ENCODE measurements at regions not wholly inside any gene's neighbourhood (a gene's known extent, or its start where the extent isn't known, plus 50 kb on each side); places are given as distances from the start of the nearest gene placed in this dataset.
"Not testable (repeated sequence)": the region's sequence is repeated elsewhere in the genome, so short reads cannot be mapped to it uniquely, and the experiment has no call there.

- 47% methylated on average over 2 of the region's 2 CpGs for WGBS (ENCODE audit: insufficient coverage)
- no peaks in the 10 kb centered on the region for H3K36me3 ChIP-seq (ENCODE audit: control insufficient read depth, insufficient read depth, low read length)
- ATAC-seq (no peak), DNase-seq (no peak)
- Mint-ChIP-seq H3K27ac (no peak overlapping the region), H3K27me3 (ENCODE audit: low read depth in 2 of 2) (no peaks in the 10 kb centered on the region), H3K4me1 (peaks cover 0 to 6% of the 10 kb centered on the region in 2 donors), H3K9me3 (peaks cover 3 to 5% of the 10 kb centered on the region in 2 donors), H3K4me3 (no peak overlapping the region), H3K36me3 (no peaks in the 10 kb centered on the region)
- no peaks in the 10 kb centered on the region for H3K27me3 ChIP-seq (ENCODE audit: control insufficient read depth, insufficient read depth, low read length)
- no peak overlapping the region for H3K4me3 ChIP-seq (ENCODE audit: low read length)
- H3K9me3 ChIP-seq (ENCODE audit: control insufficient read depth, insufficient read depth, low read length) = peaks cover 3% of the 10 kb centered on the region
- no peak for TF ChIP-seq CTCF (IDR thresholded peaks at IDR 0.05)
- intact Hi-C loops (cut with micrococcal nuclease) = no loop called here
- no peak overlapping the region for H3K27ac ChIP-seq (ENCODE audit: low read length)
- no peaks in the 10 kb centered on the region for H3K4me1 ChIP-seq (ENCODE audit: control insufficient read depth, insufficient read depth, low read length)
Observed at GRCh38 chr9:74056023-74056422, 441.1 kb upstream of the RORB start.

GRCh38 chr9:74057051-74057450 lies 440.1 kb upstream of the RORB start:
- ATAC-seq; intact Hi-C loops (cut with micrococcal nuclease): not testable (repeated sequence)

GRCh38 chr9:74064702-74065101 lies 432.4 kb upstream of the RORB start:
- Histone ChIP-seq H3K36me3 (ENCODE audit: control insufficient read depth, insufficient read depth, low read length) (no peaks in the 10 kb centered on the region), H3K27me3 (ENCODE audit: control insufficient read depth, insufficient read depth, low read length) (no peaks in the 10 kb centered on the region), H3K27ac (ENCODE audit: low read length) (no peak overlapping the region), H3K4me3 (ENCODE audit: low read length) (no peak overlapping the region), H3K4me1 (ENCODE audit: control insufficient read depth, insufficient read depth, low read length) (no peaks in the 10 kb centered on the region), H3K9me3 (ENCODE audit: control insufficient read depth, insufficient read depth, low read length) (no peaks in the 10 kb centered on the region)
- H3K9me3 Mint-ChIP-seq = peaks cover 0 to 8% of the 10 kb centered on the region in 2 donors
- intact Hi-C loops (cut with micrococcal nuclease) = no loop called here
- DNase-seq (no peak), ATAC-seq (no peak)
- H3K4me3 Mint-ChIP-seq = no peak overlapping the region
- H3K36me3 Mint-ChIP-seq = no peaks in the 10 kb centered on the region
- TF ChIP-seq CTCF (IDR thresholded peaks at IDR 0.05) = no peak
- no peaks in the 10 kb centered on the region for H3K27me3 Mint-ChIP-seq (ENCODE audit: low read depth in 2 of 2)
- no peak overlapping the region for H3K27ac Mint-ChIP-seq
- no CpG with 5 or more reads among the region's 2 CpGs for WGBS (ENCODE audit: insufficient coverage)
- no peaks in the 10 kb centered on the region for H3K4me1 Mint-ChIP-seq

More at GRCh38 chr9:74057051-74057450, 440.1 kb upstream of the RORB start:
- H3K9me3 ChIP-seq (ENCODE audit: control insufficient read depth, insufficient read depth, low read length); H3K27me3 Mint-ChIP-seq (ENCODE audit: low read depth in 2 of 2); H3K36me3 Mint-ChIP-seq; H3K4me1 Mint-ChIP-seq; DNase-seq; H3K27ac ChIP-seq (ENCODE audit: low read length); H3K36me3 ChIP-seq (ENCODE audit: control insufficient read depth, insufficient read depth, low read length); H3K27ac Mint-ChIP-seq; H3K4me3 ChIP-seq (ENCODE audit: low read length); H3K4me1 ChIP-seq (ENCODE audit: control insufficient read depth, insufficient read depth, low read length); H3K4me3 Mint-ChIP-seq; H3K27me3 ChIP-seq (ENCODE audit: control insufficient read depth, insufficient read depth, low read length); H3K9me3 Mint-ChIP-seq: not testable (repeated sequence)

- H3K27me3 ChIP-seq (ENCODE audit: control insufficient read depth, insufficient read depth, low read length) = no peaks in the 10 kb centered on the region
- TF ChIP-seq CTCF (IDR thresholded peaks at IDR 0.05) = no peak
- WGBS (ENCODE audit: insufficient coverage) = 17% methylated on average over 1 of the region's 2 CpGs
- H3K27me3 Mint-ChIP-seq (ENCODE audit: low read depth in 2 of 2) = no peaks in the 10 kb centered on the region
- peaks cover under 1% of the 10 kb centered on the region for H3K36me3 Mint-ChIP-seq
- H3K4me3 ChIP-seq (ENCODE audit: low read length) = no peak overlapping the region
- no peaks in the 10 kb centered on the region for H3K9me3 ChIP-seq (ENCODE audit: control insufficient read depth, insufficient read depth, low read length)
- H3K27ac ChIP-seq (ENCODE audit: low read length) = no peak overlapping the region
- intact Hi-C loops (cut with micrococcal nuclease) = no loop called here
- no peak overlapping the region for H3K27ac Mint-ChIP-seq
- no peaks in the 10 kb centered on the region for H3K4me1 Mint-ChIP-seq
- DNase-seq (no peak), ATAC-seq (no peak)
- no peak overlapping the region for H3K4me3 Mint-ChIP-seq
- no peaks in the 10 kb centered on the region for H3K4me1 ChIP-seq (ENCODE audit: control insufficient read depth, insufficient read depth, low read length)
- H3K9me3 Mint-ChIP-seq = peaks cover 0 to 10% of the 10 kb centered on the region in 2 donors
- no peaks in the 10 kb centered on the region for H3K36me3 ChIP-seq (ENCODE audit: control insufficient read depth, insufficient read depth, low read length)
Observed at GRCh38 chr9:74066128-74066527, 431.0 kb upstream of the RORB start.

Measured in natural killer cell (primary cell).